IMR-90 (cell line): ENCODE measurements at regions not wholly inside any gene's neighbourhood (a gene's known extent, or its start where the extent isn't known, plus 50 kb on each side); places are given as distances from the start of the nearest gene placed in this dataset.

Experiments
- ATAC-seq: fragments of 200-7000 bp; cut with Tn5 transposase; 2 replicates; pipeline ENCODE4 v1.9.1; 2020; ENCODE audit warnings: low read depth, mild to moderate bottlenecking, moderate library complexity
- BruUV-seq: library from RNA; stranded (reverse); fragments of 400-500 nt; replicated peaks from 2 replicates; lab custom pipeline; 2021; lab: Mats Ljungman, UMichigan
- CTCF ChIA-PET: fragments of 300-600 bp; formaldehyde crosslinking; extraction: SDS; loops from one replicate; lab custom pipeline; 2021; ENCODE audit warnings: antibody characterized with exemption; lab: Yijun Ruan, JAX
- POLR2A ChIA-PET: fragments of 300-600 bp; sonication (Branson Sonifier 250); formaldehyde crosslinking; loops from one replicate; lab custom pipeline; 2022; ENCODE audit warnings: antibody characterized with exemption; ENCODE audit not compliant: unreplicated experiment; lab: Charles Lee
- DNase-seq: peaks from one replicate; pipeline ENCODE4 v3.0.0; 2013
- H2AFZ ChIP-seq: replicated peaks from 2 replicates; pipeline ENCODE3; 2013; ENCODE audit warnings: low read length, mild to moderate bottlenecking; ENCODE audit not compliant: poor library complexity
- H2AK5ac ChIP-seq: 2 replicates; pipeline ENCODE4 v1.6.1; 2013; ENCODE audit warnings: low read depth, low read length, inconsistent platforms
- H2AK9ac ChIP-seq: replicated peaks from 2 replicates; pipeline ENCODE3; 2013; ENCODE audit warnings: mild to moderate bottlenecking, low read depth, low read length, moderate library complexity; ENCODE audit not compliant: poor library complexity
- H2BK120ac ChIP-seq: 2 replicates; pipeline ENCODE4 v1.6.1; 2013; ENCODE audit warnings: low read depth, low read length, inconsistent platforms
- H2BK15ac ChIP-seq: 3 replicates; pipeline ENCODE4 v1.6.1; 2013; ENCODE audit warnings: low read depth, low read length, inconsistent platforms
- H2BK20ac ChIP-seq: 2 replicates; pipeline ENCODE4 v1.6.1; 2013; ENCODE audit warnings: low read depth, mild to moderate bottlenecking, inconsistent platforms, low read length, moderate library complexity
- H2BK5ac ChIP-seq: 2 replicates; pipeline ENCODE4 v1.6.1; 2013; ENCODE audit warnings: mild to moderate bottlenecking, low read depth, low read length, inconsistent platforms; ENCODE audit not compliant: poor library complexity, severe bottlenecking
- H3K14ac ChIP-seq: replicated peaks from 2 replicates; pipeline ENCODE4 v1.6.1; 2013; ENCODE audit warnings: low read depth, low read length, inconsistent platforms
- H3K18ac ChIP-seq: 2 replicates; pipeline ENCODE4 v1.6.1; 2013; ENCODE audit warnings: low read depth, low read length, control low read depth
- H3K23ac ChIP-seq: 2 replicates; pipeline ENCODE4 v1.6.1; 2013; ENCODE audit warnings: low read depth, low read length, inconsistent platforms
- H3K27ac ChIP-seq: 2 replicates; pipeline ENCODE4 v1.5.1; 2013; ENCODE audit warnings: mild to moderate bottlenecking, control low read depth, low read length; ENCODE audit not compliant: insufficient read depth
- H3K27me3 ChIP-seq: 2 replicates; pipeline ENCODE4 v1.6.1; 2013; ENCODE audit warnings: low read length; ENCODE audit not compliant: control insufficient read depth, insufficient read depth
- H3K36me3 ChIP-seq: 2 replicates; pipeline ENCODE4 v1.6.1; 2013; ENCODE audit warnings: low read length, mixed read lengths; ENCODE audit not compliant: control insufficient read depth, insufficient read depth
- H3K4ac ChIP-seq: 2 replicates; pipeline ENCODE4 v1.6.1; 2013; ENCODE audit warnings: low read depth, low read length, inconsistent platforms
- H3K4me1 ChIP-seq: 2 replicates; pipeline ENCODE4 v1.6.1; 2013; ENCODE audit warnings: low read length, mixed read lengths; ENCODE audit not compliant: control insufficient read depth, insufficient read depth
- H3K4me2 ChIP-seq: 2 replicates; pipeline ENCODE4 v1.6.1; 2013; ENCODE audit warnings: low read depth, mild to moderate bottlenecking, control low read depth, low read length, moderate library complexity
- H3K4me3 ChIP-seq: 2 replicates; pipeline ENCODE4 v1.5.1; 2013; ENCODE audit warnings: low read depth, mild to moderate bottlenecking, control low read depth, low read length, moderate library complexity; ENCODE audit not compliant: insufficient read depth
- H3K56ac ChIP-seq: 2 replicates; pipeline ENCODE4 v1.6.1; 2013; ENCODE audit warnings: low read length, inconsistent platforms; ENCODE audit not compliant: insufficient read depth; ENCODE audit errors: extremely low read depth
- H3K79me1 ChIP-seq, 2 experiments: 2 replicates each; pipeline ENCODE4 v1.6.1; 2013; ENCODE audit warnings: low read length in 2 of 2, inconsistent platforms in 1 of 2, low read depth in 1 of 2
- H3K9ac ChIP-seq: 2 replicates; pipeline ENCODE4 v1.6.1; 2013; ENCODE audit warnings: low read depth, low read length, control low read depth
- H3K9me1 ChIP-seq: 2 replicates; pipeline ENCODE4 v1.6.1; 2013; ENCODE audit warnings: low read length, inconsistent platforms; ENCODE audit not compliant: insufficient read depth
- H3K9me3 ChIP-seq: 2 replicates; pipeline ENCODE4 v1.6.1; 2013; ENCODE audit warnings: low read length; ENCODE audit not compliant: control insufficient read depth, insufficient read depth
- H4K20me1 ChIP-seq: 2 replicates; pipeline ENCODE4 v1.6.1; 2013; ENCODE audit warnings: low read length, inconsistent platforms; ENCODE audit not compliant: insufficient read depth
- H4K5ac ChIP-seq: 2 replicates; pipeline ENCODE4 v1.6.1; 2013; ENCODE audit warnings: mild to moderate bottlenecking, low read depth, low read length, control low read depth
- H4K8ac ChIP-seq, 2 experiments: 2 replicates each; pipeline ENCODE4 v1.6.1; 2013; ENCODE audit warnings: low read depth in 2 of 2, low read length in 2 of 2, control low read depth in 1 of 2, inconsistent platforms in 1 of 2
- H4K91ac ChIP-seq: 2 replicates; pipeline ENCODE4 v1.6.1; 2013; ENCODE audit warnings: low read depth, low read length, inconsistent platforms; ENCODE audit not compliant: insufficient read depth
- BHLHE40 ChIP-seq: fragments of 150-350 bp; IDR thresholded peaks from 2 replicates; pipeline ENCODE4 v1.6.1; 2016; ENCODE audit warnings: mild to moderate bottlenecking, low read depth, low read length
- CEBPB ChIP-seq: IDR thresholded peaks from 2 replicates; pipeline ENCODE4 v1.6.1; 2012; ENCODE audit warnings: low read depth, low read length, improper control_type of control experiment
- CHD1 ChIP-seq: IDR thresholded peaks from 2 replicates; pipeline ENCODE4 v1.6.1; 2012; ENCODE audit warnings: low read depth, low read length, improper control_type of control experiment
- CTCF ChIP-seq: conservative IDR thresholded peaks from 2 replicates; pipeline ENCODE4 v1.5.1; 2012; ENCODE audit warnings: mild to moderate bottlenecking, low read depth, low read length, improper control_type of control experiment
- FOS ChIP-seq: fragments of 150-350 bp; IDR thresholded peaks from 2 replicates; pipeline ENCODE4 v1.6.1; 2016; ENCODE audit warnings: low read depth, low read length
- MAFK ChIP-seq: IDR thresholded peaks from 2 replicates; pipeline ENCODE4 v1.6.1; 2012; ENCODE audit warnings: low read depth, low read length, improper control_type of control experiment
- MAZ ChIP-seq: IDR thresholded peaks from 2 replicates; pipeline ENCODE4 v1.6.1; 2012; ENCODE audit warnings: low read depth, mild to moderate bottlenecking, low read length, improper control_type of control experiment, moderate library complexity, borderline replicate concordance
- NFE2L2 ChIP-seq: fragments of 150-350 bp; IDR thresholded peaks from 2 replicates; pipeline ENCODE4 v1.6.1; 2016; ENCODE audit warnings: low read depth, mild to moderate bottlenecking, low read length
- POLR2A ChIP-seq: IDR thresholded peaks from 2 replicates; pipeline ENCODE4 v1.6.1; 2012; ENCODE audit warnings: mild to moderate bottlenecking, low read depth, low read length
- RFX5 ChIP-seq: IDR thresholded peaks from 2 replicates; pipeline ENCODE4 v1.8.0; 2012; ENCODE audit warnings: low read depth, mild to moderate bottlenecking, low read length, moderate library complexity
- SMC3 ChIP-seq: fragments of 150-350 bp; IDR thresholded peaks from 2 replicates; pipeline ENCODE4 v1.6.1; 2016; ENCODE audit warnings: low read depth, mild to moderate bottlenecking, antibody characterized with exemption, low read length, moderate library complexity
- WGBS, 2 experiments: methylation state at CpG; one replicate each; pipeline versions ENCODE4 v1.1.5 to v1.1.7; 2013; ENCODE audit warnings: missing lambda C conversion rate in 2 of 2; ENCODE audit not compliant: insufficient read length in 1 of 2; ENCODE audit errors: extremely low coverage in 2 of 2; 5-methylcytosine and 5-hydroxymethylcytosine counted together
- dilution Hi-C: fragments of 300-500 bp; cut with HindIII; formaldehyde crosslinking; loops from one replicate; pipeline ENCODE4 v1.14.3; 2018; ENCODE audit warnings: low sequenced_read_pairs; ENCODE audit not compliant: unreplicated experiment
- in situ Hi-C: fragments of 300-500 bp; cut with MboI; formaldehyde crosslinking; loops from 3 replicates; pipeline ENCODE4 v1.14.3; 2019; ENCODE audit warnings: low sequenced_read_pairs, inconsistent platforms, mixed read lengths
- intact Hi-C: fragments of 100-400 bp; cut with micrococcal nuclease; formaldehyde crosslinking; loops from 2 replicates; pipeline ENCODE4 v1.10.0; 2022

DNA sequence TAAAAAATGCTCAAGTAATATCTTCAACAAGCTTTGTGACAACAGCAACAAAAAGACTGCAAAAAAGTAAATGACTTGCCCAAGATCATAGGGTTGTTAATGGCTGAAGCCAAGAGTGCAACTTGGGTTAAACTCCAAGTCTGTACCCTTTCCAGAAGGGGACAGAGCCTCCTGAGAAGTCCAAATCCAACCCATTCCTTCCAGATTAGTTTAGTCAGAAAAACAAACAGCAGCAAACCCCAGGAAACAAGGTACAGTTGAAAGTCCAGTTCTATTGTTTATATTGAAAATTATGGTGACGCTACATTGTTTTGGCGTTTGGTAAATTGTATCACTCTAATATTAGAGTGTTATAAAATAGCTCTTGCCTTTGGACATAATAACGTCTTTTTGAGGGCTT lies 239.9 kb downstream of the SPTSSA start:
- H2AK5ac ChIP-seq = no peak overlapping the region
- H3K9me3 ChIP-seq = no peaks in the 10 kb centered on the region
- H3K4me2 ChIP-seq = no peak overlapping the region
- dilution Hi-C loops = no loop called here
- no peak overlapping the region for H2BK15ac ChIP-seq
- no peaks in the 10 kb centered on the region for H3K36me3 ChIP-seq
- peaks cover 5% of the 10 kb centered on the region; the same call in 1 of the 2 replicates for H3K27me3 ChIP-seq
- no peaks in the 10 kb centered on the region for H3K79me1 ChIP-seq
- no peak overlapping the region for H4K8ac ChIP-seq
- in situ Hi-C loops = loop anchor here (10.0 kb wide), 1 partner anchor 377 kb away; no protein-coding TSS in a partner anchor
- H3K18ac ChIP-seq = no peak overlapping the region
- no peaks in the 10 kb centered on the region for H3K4me1 ChIP-seq
- no peak overlapping the region for H3K23ac ChIP-seq
- ChIA-PET CTCF (interaction anchor here (0.7 kb wide), 1 partner anchor 63 kb away, joined by 3 read pairs; no protein-coding TSS in a partner anchor), POLR2A (no interaction called here)
- WGBS, 2 experiments = no CpG with 5 or more reads among the region's 3 CpGs
- no peak overlapping the region for H2BK5ac ChIP-seq
- H3K4me3 ChIP-seq = no peak overlapping the region
- no TSS peak for BruUV-seq
- H3K9me1 ChIP-seq = no peaks in the 10 kb centered on the region
- H3K14ac ChIP-seq = no peak overlapping the region
- no peak overlapping the region for H2AK9ac ChIP-seq
- no peak overlapping the region for H4K91ac ChIP-seq
- H3K9ac ChIP-seq = no peak overlapping the region
- intact Hi-C loops = no loop called here
- no peak overlapping the region for H4K5ac ChIP-seq
- H2BK120ac ChIP-seq = no peak overlapping the region
- no peak overlapping the region for H3K27ac ChIP-seq
- no peak for ATAC-seq
- H2BK20ac ChIP-seq = no peak overlapping the region
- TF ChIP-seq POLR2A (no peak), MAFK (no peak), SMC3 (no peak), CTCF (no peak), CEBPB (no peak), RFX5 (no peak), MAZ (no peak), FOS (no peak), BHLHE40 (no peak), NFE2L2 (no peak), CHD1 (no peak)
- no peaks in the 10 kb centered on the region for H4K20me1 ChIP-seq
- H2AFZ ChIP-seq = no peak overlapping the region
- H3K4ac ChIP-seq = no peak overlapping the region
- H3K56ac ChIP-seq = no peak overlapping the region
- no peak for DNase-seq
